Muscle layer of duodenum (tissue), 2 donors: ENCODE measurements at regions not wholly inside any gene's neighbourhood (a gene's known extent, or its start where the extent isn't known, plus 50 kb on each side); places are given as distances from the start of the nearest gene placed in this dataset.

ENCODE experiments used
- H3K27ac ChIP-seq: one replicate; pipeline ENCODE4 v1.7.0; 2013; ENCODE audit warnings: mild to moderate bottlenecking, low read length
- H3K27me3 ChIP-seq: one replicate; pipeline ENCODE4 v1.7.0; 2013; ENCODE audit warnings: low read depth, mild to moderate bottlenecking, control low read depth, low read length
- H3K36me3 ChIP-seq, 2 donors: one replicate each; pipeline ENCODE4 v1.7.0; 2013; ENCODE audit warnings: low read length in 2 of 2, control low read depth in 1 of 2, mild to moderate bottlenecking in 1 of 2; ENCODE audit not compliant: insufficient read depth in 2 of 2, control insufficient read depth in 1 of 2
- H3K4me1 ChIP-seq, 2 donors: one replicate each; pipeline ENCODE4 v1.7.0; 2013; ENCODE audit warnings: low read length in 2 of 2, mild to moderate bottlenecking in 2 of 2, control low read depth in 1 of 2, moderate library complexity in 1 of 2; ENCODE audit not compliant: insufficient read depth in 2 of 2, control insufficient read depth in 1 of 2
- H3K4me3 ChIP-seq, 2 donors: one replicate each; pipeline ENCODE4 v1.7.0; 2013; ENCODE audit warnings: low read length in 2 of 2, low read depth in 1 of 2, mild to moderate bottlenecking in 1 of 2
- H3K9me3 ChIP-seq, 2 donors: one replicate each; pipeline ENCODE4 v1.7.0; 2013; ENCODE audit warnings: low read length in 2 of 2, control low read depth in 1 of 2, mild to moderate bottlenecking in 1 of 2; ENCODE audit not compliant: control insufficient read depth in 1 of 2
- donor health status: healthy.

GRCh38 chr5:171693412-171693811 lies 92.2 kb upstream of the SMIM23 start:
- H3K4me1 ChIP-seq: no peaks in the 10 kb centered on the region
- no peaks in the 10 kb centered on the region for H3K9me3 ChIP-seq
- no peaks in the 10 kb centered on the region for H3K36me3 ChIP-seq
- H3K27me3 ChIP-seq: no peaks in the 10 kb centered on the region
- H3K4me3 ChIP-seq: no peak overlapping the region
- no peak overlapping the region for H3K27ac ChIP-seq

GRCh38 chr5:171695804-171696203 lies 89.8 kb upstream of the SMIM23 start:
- Histone ChIP-seq H3K4me3 (no peak overlapping the region), H3K27ac (no peak overlapping the region), H3K27me3 (no peaks in the 10 kb centered on the region), H3K4me1 (no peaks in the 10 kb centered on the region), H3K9me3 (no peaks in the 10 kb centered on the region), H3K36me3 (no peaks in the 10 kb centered on the region)

- H3K4me1 ChIP-seq: no peaks in the 10 kb centered on the region
- H3K36me3 ChIP-seq: no peaks in the 10 kb centered on the region
- H3K4me3 ChIP-seq: no peak overlapping the region
- H3K27me3 ChIP-seq: no peaks in the 10 kb centered on the region
- no peaks in the 10 kb centered on the region for H3K9me3 ChIP-seq
- no peak overlapping the region for H3K27ac ChIP-seq
These were observed 88.2 kb upstream of the SMIM23 start for GRCh38 chr5:171697221-171698102.

GRCh38 chr5:171700318-171700912 lies 85.2 kb upstream of the SMIM23 start:
- no peaks in the 10 kb centered on the region for H3K9me3 ChIP-seq
- no peaks in the 10 kb centered on the region for H3K27me3 ChIP-seq
- H3K4me3 ChIP-seq: no peak overlapping the region
- no peaks in the 10 kb centered on the region for H3K36me3 ChIP-seq
- H3K4me1 ChIP-seq: no peaks in the 10 kb centered on the region
- H3K27ac ChIP-seq: no peak overlapping the region

GRCh38 chr5:171701100-171701541 lies 84.5 kb upstream of the SMIM23 start:
- H3K27me3 ChIP-seq: no peaks in the 10 kb centered on the region
- no peak overlapping the region for H3K4me3 ChIP-seq
- H3K9me3 ChIP-seq: no peaks in the 10 kb centered on the region
- H3K4me1 ChIP-seq: no peaks in the 10 kb centered on the region
- H3K36me3 ChIP-seq: no peaks in the 10 kb centered on the region
- no peak overlapping the region for H3K27ac ChIP-seq

- Histone ChIP-seq H3K27me3 (no peaks in the 10 kb centered on the region), H3K36me3 (no peaks in the 10 kb centered on the region), H3K27ac (no peak overlapping the region), H3K4me1 (no peaks in the 10 kb centered on the region), H3K4me3 (no peak overlapping the region), H3K9me3 (no peaks in the 10 kb centered on the region)
These were observed 83.4 kb upstream of the SMIM23 start for GRCh38 chr5:171702135-171702770.

GRCh38 chr5:171703146-171703545 lies 82.5 kb upstream of the SMIM23 start:
- Histone ChIP-seq H3K27me3 (no peaks in the 10 kb centered on the region), H3K9me3 (no peaks in the 10 kb centered on the region), H3K4me3 (no peak overlapping the region), H3K27ac (no peak overlapping the region), H3K4me1 (no peaks in the 10 kb centered on the region), H3K36me3 (no peaks in the 10 kb centered on the region)

- Histone ChIP-seq H3K4me1 (no peaks in the 10 kb centered on the region), H3K36me3 (no peaks in the 10 kb centered on the region), H3K9me3 (no peaks in the 10 kb centered on the region), H3K4me3 (no peak overlapping the region), H3K27me3 (no peaks in the 10 kb centered on the region), H3K27ac (no peak overlapping the region)
These were observed 80.6 kb upstream of the SMIM23 start for GRCh38 chr5:171705036-171705435.

- no peaks in the 10 kb centered on the region for H3K27me3 ChIP-seq
These were observed 79.7 kb upstream of the SMIM23 start for GRCh38 chr5:171705830-171706468.

GRCh38 chr5:171706736-171707441 lies 78.7 kb upstream of the SMIM23 start:
- Histone ChIP-seq H3K36me3 (no peaks in the 10 kb centered on the region), H3K9me3 (no peaks in the 10 kb centered on the region), H3K27ac (no peak overlapping the region), H3K4me1 (no peaks in the 10 kb centered on the region), H3K27me3 (no peaks in the 10 kb centered on the region), H3K4me3 (no peak overlapping the region)

More at GRCh38 chr5:171705830-171706468, 79.7 kb upstream of the SMIM23 start:
- Histone ChIP-seq H3K36me3 (no peaks in the 10 kb centered on the region), H3K4me3 (no peak overlapping the region), H3K27ac (no peak overlapping the region), H3K4me1 (no peaks in the 10 kb centered on the region), H3K9me3 (no peaks in the 10 kb centered on the region)

- Histone ChIP-seq H3K4me3 (no peak overlapping the region), H3K36me3 (no peaks in the 10 kb centered on the region), H3K27ac (no peak overlapping the region), H3K27me3 (no peaks in the 10 kb centered on the region), H3K9me3 (no peaks in the 10 kb centered on the region), H3K4me1 (no peaks in the 10 kb centered on the region)
These were observed 78.2 kb upstream of the SMIM23 start for GRCh38 chr5:171707442-171707792.
